ENCODE measurements at regions not wholly inside any gene's neighbourhood (a gene's known extent, or its start where the extent isn't known, plus 50 kb on each side); places are given as distances from the start of the nearest gene placed in this dataset.
"Not testable (repeated sequence)": the region's sequence is repeated elsewhere in the genome, so short reads cannot be mapped to it uniquely, and the experiment has no call there.

DNA sequence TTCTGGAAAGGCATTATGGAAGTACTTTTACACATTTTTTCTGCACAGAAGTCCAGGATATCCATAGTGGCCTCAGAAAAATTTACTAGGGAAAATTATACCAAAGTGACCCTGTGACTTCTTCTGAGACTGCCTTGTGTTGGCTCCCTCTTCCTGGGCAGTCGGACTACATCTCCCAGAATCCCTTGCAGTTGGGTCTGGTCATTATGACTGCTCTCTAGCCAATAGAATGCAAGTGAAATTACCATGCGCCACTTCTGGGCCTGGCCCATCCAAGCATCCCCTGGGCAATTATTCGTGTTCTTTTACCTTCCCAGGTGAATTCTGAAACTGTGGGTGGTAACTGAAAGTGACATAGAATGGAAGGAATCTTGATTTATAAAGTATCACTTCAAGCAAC, 430.9 kb downstream of the ACTR3B start:
- DNase-seq (ENCODE audit: low read depth in 2 of 2), result no peak

DNA sequence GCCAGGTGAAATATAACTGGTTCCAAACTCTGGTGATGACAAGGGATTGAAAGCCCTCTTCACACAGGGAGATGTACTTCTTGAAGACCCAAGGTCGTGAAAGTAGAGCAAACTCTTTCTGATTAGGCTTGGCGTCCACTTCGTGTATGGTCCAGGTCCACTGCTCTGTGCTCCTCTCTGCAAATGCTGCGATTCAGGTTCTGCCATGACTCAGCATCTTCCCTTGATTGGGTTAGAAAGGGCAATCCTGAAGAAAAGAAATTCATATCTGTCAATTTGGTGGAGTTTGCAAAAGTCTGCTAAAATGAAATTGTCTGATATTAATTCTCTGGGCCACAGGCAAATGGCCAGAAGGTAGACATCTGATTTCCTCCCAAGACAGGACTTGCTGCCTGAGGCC, 431.4 kb downstream of the ACTR3B start:
- DNase-seq (ENCODE audit: low read depth in 2 of 2), result no peak

DNA sequence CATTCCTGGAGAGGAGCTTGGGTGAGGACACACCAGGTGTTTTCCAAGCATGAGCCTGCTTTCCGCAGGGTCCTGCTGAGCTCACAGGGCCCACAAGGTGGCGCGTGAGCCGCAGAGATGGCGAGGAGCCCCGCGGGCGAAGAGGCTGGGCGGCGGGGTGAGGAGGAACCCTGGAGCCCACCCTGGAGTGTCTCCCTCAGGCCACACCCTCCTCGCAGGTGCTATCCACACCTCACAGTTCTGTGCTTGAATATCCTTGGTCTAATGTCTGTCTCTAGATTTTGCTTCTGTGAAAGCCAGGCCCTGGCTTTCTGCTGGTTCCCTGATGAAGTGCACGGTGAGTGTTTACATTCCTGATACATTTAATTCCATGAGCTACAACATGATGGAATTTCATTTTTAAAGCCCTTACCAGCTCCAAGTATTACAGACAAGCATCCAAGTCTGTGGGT, 433.6 kb downstream of the ACTR3B start:
- no peak for DNase-seq (ENCODE audit: low read depth in 2 of 2)

- no peak for DNase-seq (ENCODE audit: low read depth in 2 of 2)
Measured at GRCh38 chr7:153217032-153217431, 457.5 kb downstream of the ACTR3B start.

DNA sequence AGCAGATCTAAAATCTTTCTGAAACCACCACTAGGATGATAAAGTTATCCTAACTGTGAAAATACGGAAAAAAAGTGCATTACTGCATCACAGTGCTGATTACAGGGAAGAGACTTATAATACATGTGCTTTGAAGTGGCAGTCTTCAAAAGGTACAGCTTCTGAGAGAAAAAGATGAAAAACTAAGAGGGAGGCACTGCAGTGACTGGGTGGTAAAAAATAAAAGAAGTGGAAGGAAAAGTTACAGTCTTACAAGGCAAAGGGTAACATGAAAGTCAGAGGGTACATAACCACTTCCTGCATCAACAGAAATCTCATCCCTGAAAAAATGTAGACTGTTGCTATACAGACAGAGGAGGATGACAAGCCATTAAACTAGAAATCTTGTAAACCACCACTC, 465.3 kb downstream of the ACTR3B start:
- no peak for DNase-seq (ENCODE audit: low read depth in 2 of 2)

- not testable (repeated sequence) for DNase-seq (ENCODE audit: low read depth in 2 of 2)
Measured at GRCh38 chr7:153245136-153245535, 485.6 kb downstream of the ACTR3B start.

- DNase-seq (ENCODE audit: low read depth in 2 of 2), result no peak
Measured at GRCh38 chr7:153245809-153246208, 486.3 kb downstream of the ACTR3B start.

GRCh38 chr7:153247926-153248325, 488.4 kb downstream of the ACTR3B start:
- DNase-seq (ENCODE audit: low read depth in 2 of 2), result no peak

GRCh38 chr7:153258686-153259085, 499.1 kb downstream of the ACTR3B start:
- DNase-seq (ENCODE audit: low read depth in 2 of 2), result no peak

DNA sequence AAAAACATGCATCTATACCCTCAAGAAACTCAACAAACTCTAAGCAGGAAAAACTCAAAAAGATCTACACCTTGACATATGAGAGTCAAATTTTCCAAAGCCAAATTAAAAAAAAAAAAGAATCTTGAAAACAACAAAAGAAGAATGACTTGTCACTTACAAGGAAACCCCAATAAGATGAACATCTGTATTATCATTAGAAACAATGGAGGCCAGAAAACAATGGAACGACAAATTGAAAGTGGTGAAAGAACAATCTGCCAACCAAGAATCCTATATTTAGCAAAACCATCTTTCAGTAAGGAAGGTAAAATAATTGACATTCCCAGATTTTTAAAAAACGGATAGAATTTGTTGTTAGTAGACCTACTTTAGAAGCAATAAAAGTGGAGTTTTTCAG, 516.8 kb downstream of the ACTR3B start:
- no peak for DNase-seq (ENCODE audit: low read depth in 2 of 2)

DNA sequence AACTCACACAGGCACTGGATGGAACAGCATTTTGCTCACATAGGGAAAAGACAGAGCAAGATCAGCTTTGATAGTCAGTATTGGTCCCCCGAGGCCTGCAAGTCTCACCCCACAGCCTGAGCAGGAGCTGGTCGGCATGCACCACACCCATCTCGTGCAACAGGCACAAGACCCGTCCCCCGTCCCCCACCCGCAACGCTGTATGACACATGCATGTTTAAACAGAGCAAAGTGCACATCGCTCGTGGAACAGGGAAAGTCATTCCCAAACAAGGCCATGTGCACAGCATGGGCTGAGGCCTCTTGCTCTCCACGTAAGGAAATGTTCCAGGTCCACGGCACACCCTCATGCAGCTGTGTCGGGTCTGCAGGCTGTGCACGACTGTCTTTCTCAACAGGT, 527.2 kb downstream of the ACTR3B start:
- no peak for DNase-seq (ENCODE audit: low read depth in 2 of 2)

GRCh38 chr7:153290066-153290465, 530.5 kb downstream of the ACTR3B start:
- DNase-seq (ENCODE audit: low read depth in 2 of 2), result no peak

DNA sequence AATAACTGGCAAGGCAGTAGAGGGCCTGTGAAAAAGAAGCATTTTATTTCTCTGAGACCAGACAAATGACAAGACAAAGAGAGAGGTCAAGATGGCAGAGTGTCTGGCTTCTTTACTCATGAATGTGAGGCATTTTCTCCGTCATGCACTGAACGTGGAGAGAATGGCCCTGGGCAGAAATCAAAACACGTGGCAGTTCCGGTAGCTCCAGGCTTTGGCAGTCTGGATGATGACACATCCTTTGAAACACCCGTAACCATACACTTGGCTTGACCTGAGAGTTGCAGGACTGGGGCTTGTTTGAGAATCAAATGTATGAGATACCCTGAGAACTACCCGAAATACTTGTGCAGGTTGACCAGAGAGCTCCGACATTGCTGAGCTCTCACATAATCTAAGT, 537.6 kb downstream of the ACTR3B start:
- DNase-seq (ENCODE audit: low read depth in 2 of 2), result no peak

DNA sequence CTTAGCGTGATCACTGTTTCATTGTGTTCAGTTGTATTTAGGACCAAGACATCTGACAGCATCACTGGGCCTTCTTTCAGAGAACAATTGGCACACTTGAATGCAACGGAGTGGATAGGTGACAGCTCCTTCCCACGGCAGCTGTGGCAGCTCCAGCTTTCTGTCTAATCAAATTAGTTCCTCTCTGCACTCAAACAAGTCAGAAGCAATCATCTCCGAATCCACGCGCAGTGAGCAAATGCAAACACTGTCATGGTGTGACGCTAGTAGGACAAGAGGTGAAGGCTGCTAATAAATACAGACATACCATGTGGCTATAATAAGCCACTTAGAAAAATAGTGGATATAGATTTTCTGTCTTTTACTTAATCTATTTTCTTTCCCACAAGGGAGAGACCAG, 542.4 kb downstream of the ACTR3B start:
- DNase-seq (ENCODE audit: low read depth in 2 of 2), result no peak

DNA sequence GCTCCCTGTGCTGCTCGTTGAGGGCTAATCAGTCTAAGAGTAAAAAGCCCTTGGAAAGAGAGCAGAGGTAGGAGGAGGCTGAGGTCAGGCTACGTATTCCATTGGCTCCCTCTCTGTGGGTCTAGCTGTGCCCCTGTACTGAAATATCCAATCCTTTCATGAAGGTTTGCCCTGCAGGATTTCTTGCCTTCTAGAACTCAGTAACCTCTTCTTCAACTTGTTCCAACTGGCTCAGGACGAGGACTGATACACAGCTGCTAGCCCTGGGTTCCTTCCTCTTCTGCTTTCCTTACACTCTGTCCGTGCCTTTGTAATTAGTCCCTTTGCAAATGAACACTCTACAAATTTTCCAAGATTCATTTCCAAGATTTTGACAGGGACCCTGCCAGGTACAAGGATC, 560.5 kb downstream of the ACTR3B start:
- DNase-seq (ENCODE audit: low read depth in 2 of 2), result no peak

DNA sequence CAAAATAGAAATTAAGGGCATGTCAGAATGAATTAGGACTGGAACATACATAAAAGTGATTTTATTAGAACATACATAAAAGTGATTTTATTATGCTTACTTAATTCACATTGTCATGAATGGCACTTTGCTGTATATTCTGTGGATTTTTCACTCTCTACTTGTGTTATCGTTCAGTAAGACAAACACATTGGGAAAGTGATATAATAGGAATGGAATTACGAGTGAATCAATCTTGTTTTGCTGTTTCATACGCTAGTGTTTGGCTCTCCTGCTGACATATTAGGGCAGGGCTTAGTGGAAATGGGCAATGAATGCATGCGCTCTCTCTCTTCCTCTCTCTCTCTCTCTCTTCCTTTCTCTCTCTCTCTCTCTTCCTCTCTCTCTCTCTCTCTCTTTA, 561.1 kb downstream of the ACTR3B start:
- no peak for DNase-seq (ENCODE audit: low read depth in 2 of 2)

GRCh38 chr7:153322991-153323390, 563.4 kb downstream of the ACTR3B start:
- DNase-seq (ENCODE audit: low read depth in 2 of 2), result no peak

DNA sequence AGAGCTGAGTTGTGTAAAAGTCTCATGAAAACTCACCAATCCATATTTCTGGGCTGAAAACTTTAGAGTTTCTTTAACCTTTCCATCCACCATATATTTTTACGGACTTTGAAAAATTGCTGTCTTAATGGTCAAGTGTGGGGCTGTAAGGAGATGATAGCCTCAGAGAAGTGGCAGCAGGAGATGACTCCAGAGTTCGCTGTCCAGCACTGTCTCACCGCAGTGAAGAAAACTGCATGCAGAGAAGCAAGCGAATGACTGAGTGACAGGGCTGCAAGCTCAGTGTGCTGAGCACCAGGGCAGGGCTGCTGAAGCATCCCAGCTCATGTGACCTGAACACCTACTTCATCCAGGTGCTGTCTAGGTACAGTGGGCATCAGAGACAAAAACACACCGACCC, 564.5 kb downstream of the ACTR3B start:
- DNase-seq (ENCODE audit: low read depth in 2 of 2), result no peak

- no peak for DNase-seq (ENCODE audit: low read depth in 2 of 2)
Measured at GRCh38 chr7:153327683-153328082, 568.1 kb downstream of the ACTR3B start.

GRCh38 chr7:153331427-153331826, 571.9 kb downstream of the ACTR3B start:
- no peak for DNase-seq (ENCODE audit: low read depth in 2 of 2)

DNA sequence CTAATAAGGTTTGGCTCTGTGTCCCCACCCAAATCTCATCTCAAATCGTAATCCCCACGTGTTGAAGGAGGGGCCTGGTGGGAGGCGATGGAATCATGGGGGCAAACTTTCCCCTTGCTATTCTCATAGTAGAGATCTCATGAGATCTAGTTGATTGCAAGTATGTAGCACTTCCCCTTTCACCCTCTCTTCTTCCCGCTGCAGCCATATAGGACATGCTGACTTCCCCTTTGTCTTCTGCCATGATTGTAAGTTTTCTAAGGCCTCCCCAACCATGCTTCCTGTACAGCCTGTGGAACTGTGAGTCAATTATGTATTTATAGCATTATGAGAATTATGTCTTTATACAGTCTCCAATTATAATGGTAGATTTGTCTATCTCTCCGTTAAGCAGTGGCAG, 594.5 kb downstream of the ACTR3B start:
- no peak for DNase-seq (ENCODE audit: low read depth in 2 of 2)

DNA sequence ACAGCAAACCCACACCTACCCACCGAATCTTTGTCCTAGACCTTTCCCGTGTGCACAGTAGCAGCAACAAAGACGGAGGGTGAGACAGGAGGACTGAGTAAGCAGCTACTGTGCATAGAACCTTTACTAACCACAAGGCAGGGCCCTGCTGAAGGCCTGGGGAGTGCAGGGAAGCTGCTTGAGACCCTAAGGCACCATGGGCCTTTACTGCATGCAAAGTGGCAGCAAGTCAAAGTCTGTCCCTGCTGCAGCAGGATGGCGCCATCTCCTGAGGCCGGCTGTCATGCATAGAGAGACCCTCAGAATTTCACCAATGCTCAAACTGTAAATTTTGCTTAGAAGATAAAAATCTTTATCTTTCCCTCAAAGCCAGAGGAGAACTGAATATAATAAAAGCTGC, 610.5 kb downstream of the ACTR3B start:
- no peak for DNase-seq (ENCODE audit: low read depth in 2 of 2)

- no peak for DNase-seq (ENCODE audit: low read depth in 2 of 2)
Measured at GRCh38 chr7:153380636-153381035, 621.1 kb downstream of the ACTR3B start.

- no peak for DNase-seq (ENCODE audit: low read depth in 2 of 2)
Measured at GRCh38 chr7:153381275-153382040, 621.9 kb downstream of the ACTR3B start.
